Cardiac fibroblast (primary cell): ENCODE measurements at regions not wholly inside any gene's neighbourhood (a gene's known extent, or its start where the extent isn't known, plus 50 kb on each side); places are given as distances from the start of the nearest gene placed in this dataset.

Experiments
- DNase-seq, 2 donors: peaks; one replicate each; pipeline versions ENCODE4 v3.0.0 to v3.0.0-alpha.2; 2010; ENCODE audit warnings: low read depth in 2 of 2
- H3K4me3 ChIP-seq, 2 donors: replicated peaks in 1 of 2; 1 replicate in 1 of 2; 2 replicates in 1 of 2; pipeline ENCODE4 v1.5.1; 2011; ENCODE audit warnings: low read depth in 2 of 2, low read length in 2 of 2, mild to moderate bottlenecking in 2 of 2, moderate library complexity in 1 of 2
- CTCF ChIP-seq: IDR thresholded peaks from one replicate; pipeline ENCODE4 v1.5.1; 2011; ENCODE audit warnings: low read depth, mild to moderate bottlenecking, low read length, inconsistent platforms

GRCh38 chr5:175308701-175309100 is 135.3 kb downstream of the DRD1 start:
- no peak for DNase-seq
- H3K4me3 ChIP-seq = no peak overlapping the region
- TF ChIP-seq CTCF = no peak

GRCh38 chr5:175306381-175306780 is 137.6 kb downstream of the DRD1 start:
- DNase-seq = no peak
- H3K4me3 ChIP-seq = no peak overlapping the region
- TF ChIP-seq CTCF = no peak

GRCh38 chr5:175305251-175305650 is 138.7 kb downstream of the DRD1 start:
- H3K4me3 ChIP-seq = no peak overlapping the region
- no peak for DNase-seq
- no peak for TF ChIP-seq CTCF

- DNase-seq = no peak
- no peak for TF ChIP-seq CTCF
- H3K4me3 ChIP-seq = no peak overlapping the region
Observed at GRCh38 chr5:175290379-175290778, 153.6 kb downstream of the DRD1 start.

GRCh38 chr5:175288048-175288621 is 155.8 kb downstream of the DRD1 start:
- DNase-seq = peak; percentile 5 to 42
- no peak overlapping the region for H3K4me3 ChIP-seq
- TF ChIP-seq CTCF = no peak

GRCh38 chr5:175286981-175287380 is 157.0 kb downstream of the DRD1 start:
- DNase-seq = no peak
- TF ChIP-seq CTCF = no peak
- H3K4me3 ChIP-seq = no peak overlapping the region

GRCh38 chr5:175285261-175285660 is 158.7 kb downstream of the DRD1 start:
- H3K4me3 ChIP-seq = no peak overlapping the region
- TF ChIP-seq CTCF = no peak
- peak in 1 of 2 donors; percentile 2 for DNase-seq
